Right ventricle myocardium superior (tissue), 1 donor: ENCODE measurements at regions not wholly inside any gene's neighbourhood (a gene's known extent, or its start where the extent isn't known, plus 50 kb on each side); places are given as distances from the start of the nearest gene placed in this dataset.
"Not testable (repeated sequence)": the region's sequence is repeated elsewhere in the genome, so short reads cannot be mapped to it uniquely, and the experiment has no call there.

Experiments
- ATAC-seq: fragments of 200-7000 bp; cut with Tn5 transposase; one replicate; pipeline ENCODE4 v1.9.1; 2020; ENCODE audit warnings: mild to moderate bottlenecking; ENCODE audit not compliant: poor library complexity
- DNase-seq: peaks from one replicate; pipeline ENCODE4 v3.0.0-alpha.2; 2020
- intact Hi-C: fragments of 100-400 bp; cut with DNase I; formaldehyde crosslinking; loops from one replicate; pipeline ENCODE4 v1.11.2; 2022
- donor health status: DM: no; HTN: yes; CAD: no; lungs with severe emphysema.

- intact Hi-C loops, result no loop called here
- ATAC-seq (no peak), DNase-seq (no peak)
Measured at GRCh38 chr16:17002565-17002964, 468.2 kb downstream of the XYLT1 start.

- intact Hi-C loops, ATAC-seq, DNase-seq: not testable (repeated sequence)
Measured at GRCh38 chr16:17005963-17006362, 464.8 kb downstream of the XYLT1 start.

- no peak for DNase-seq
- ATAC-seq, result no peak
- intact Hi-C loops, result no loop called here
Measured at GRCh38 chr16:17011712-17012111, 459.0 kb downstream of the XYLT1 start.

GRCh38 chr16:17013038-17013437, 457.7 kb downstream of the XYLT1 start:
- ATAC-seq (no peak), DNase-seq (no peak)
- intact Hi-C loops, result no loop called here

- no peak for ATAC-seq
- DNase-seq, result no peak
- intact Hi-C loops, result no loop called here
Measured at GRCh38 chr16:17014484-17015121, 456.2 kb downstream of the XYLT1 start.

GRCh38 chr16:17015702-17016101, 455.1 kb downstream of the XYLT1 start:
- ATAC-seq (no peak), DNase-seq (no peak)
- intact Hi-C loops, result no loop called here

GRCh38 chr16:17017442-17017841, 453.3 kb downstream of the XYLT1 start:
- DNase-seq (no peak), ATAC-seq (no peak)
- intact Hi-C loops, result no loop called here

GRCh38 chr16:17018585-17018939, 452.2 kb downstream of the XYLT1 start:
- no peak for DNase-seq
- no peak for ATAC-seq
- intact Hi-C loops, result no loop called here

GRCh38 chr16:17019366-17019765, 451.4 kb downstream of the XYLT1 start:
- intact Hi-C loops, result no loop called here
- ATAC-seq, result no peak

GRCh38 chr16:17023606-17024005, 447.2 kb downstream of the XYLT1 start:
- DNase-seq (no peak), ATAC-seq (no peak)
- intact Hi-C loops, result no loop called here

More at GRCh38 chr16:17019366-17019765, 451.4 kb downstream of the XYLT1 start:
- DNase-seq, result no peak

- no peak for DNase-seq
- ATAC-seq, result no peak
- intact Hi-C loops, result no loop called here
Measured at GRCh38 chr16:17024514-17024913, 446.2 kb downstream of the XYLT1 start.

- DNase-seq (no peak), ATAC-seq (no peak)
- intact Hi-C loops, result no loop called here
Measured at GRCh38 chr16:17026600-17027242, 444.0 kb downstream of the XYLT1 start.

GRCh38 chr16:17027488-17028129, 443.2 kb downstream of the XYLT1 start:
- intact Hi-C loops, result no loop called here
- DNase-seq (no peak), ATAC-seq (no peak)

- intact Hi-C loops, result no loop called here
- no peak for ATAC-seq
- no peak for DNase-seq
Measured at GRCh38 chr16:17029602-17030350, 441.0 kb downstream of the XYLT1 start.

GRCh38 chr16:17031484-17032268, 439.1 kb downstream of the XYLT1 start:
- intact Hi-C loops, result no loop called here
- no peak for ATAC-seq
- no peak for DNase-seq

- intact Hi-C loops, result no loop called here
- DNase-seq (no peak), ATAC-seq (no peak)
Measured at GRCh38 chr16:17032332-17032731, 438.4 kb downstream of the XYLT1 start.

GRCh38 chr16:17034477-17035252, 436.1 kb downstream of the XYLT1 start:
- ATAC-seq (no peak), DNase-seq (no peak)
- intact Hi-C loops, result no loop called here

GRCh38 chr16:17037499-17037898, 433.3 kb downstream of the XYLT1 start:
- intact Hi-C loops, result no loop called here
- no peak for ATAC-seq

More at GRCh38 chr16:17037499-17037898, 433.3 kb downstream of the XYLT1 start:
- no peak for DNase-seq
